Stimulated activated CD4-positive, alpha-beta T cell treated with anti-CD3 and anti-CD28 coated beads, TNF-alpha, amount 100 ng/mL, for 24 hours (primary cell): ENCODE measurements at regions not wholly inside any gene's neighbourhood (a gene's known extent, or its start where the extent isn't known, plus 50 kb on each side); places are given as distances from the start of the nearest gene placed in this dataset.
"Not testable (repeated sequence)": the region's sequence is repeated elsewhere in the genome, so short reads cannot be mapped to it uniquely, and the experiment has no call there.

Experiments
- DNase-seq, 3 experiments: peaks; one replicate each; pipeline ENCODE4 v3.0.0-alpha.2; 2020; ENCODE audit warnings: low read depth in 3 of 3

- no peak for DNase-seq
Measured at GRCh38 chr5:153358315-153358976, 132.0 kb upstream of the GRIA1 start.

- no peak for DNase-seq
Measured at GRCh38 chr5:153360860-153361259, 129.6 kb upstream of the GRIA1 start.

- no peak for DNase-seq
Measured at GRCh38 chr5:153361735-153362409, 128.6 kb upstream of the GRIA1 start.

- DNase-seq, result no peak
Measured at GRCh38 chr5:153365547-153365946, 124.9 kb upstream of the GRIA1 start.

GRCh38 chr5:153367466-153367865 is 123.0 kb upstream of the GRIA1 start:
- no peak for DNase-seq

GRCh38 chr5:153372425-153373129 is 117.9 kb upstream of the GRIA1 start:
- no peak for DNase-seq

- no peak for DNase-seq
Measured at GRCh38 chr5:153373130-153373498, 117.4 kb upstream of the GRIA1 start.

GRCh38 chr5:153381630-153382029 is 108.8 kb upstream of the GRIA1 start:
- DNase-seq, result not testable (repeated sequence)

- DNase-seq, result no peak
Measured at GRCh38 chr5:153390569-153390968, 99.9 kb upstream of the GRIA1 start.

GRCh38 chr5:153399595-153399994 is 90.9 kb upstream of the GRIA1 start:
- no peak for DNase-seq

- no peak for DNase-seq
Measured at GRCh38 chr5:153400931-153401330, 89.5 kb upstream of the GRIA1 start.

- no peak for DNase-seq
Measured at GRCh38 chr5:153402550-153402949, 87.9 kb upstream of the GRIA1 start.

- no peak for DNase-seq
Measured at GRCh38 chr5:153403470-153403869, 87.0 kb upstream of the GRIA1 start.

GRCh38 chr5:153404747-153405146 is 85.7 kb upstream of the GRIA1 start:
- no peak for DNase-seq

- no peak for DNase-seq
Measured at GRCh38 chr5:153421676-153422075, 68.8 kb upstream of the GRIA1 start.

GRCh38 chr5:153425914-153426313 is 64.6 kb upstream of the GRIA1 start:
- DNase-seq, result no peak

- no peak for DNase-seq
Measured at GRCh38 chr5:153429761-153430380, 60.6 kb upstream of the GRIA1 start.

- DNase-seq, result no peak
Measured at GRCh38 chr5:153432583-153432982, 57.9 kb upstream of the GRIA1 start.

GRCh38 chr5:153437251-153437650 is 53.2 kb upstream of the GRIA1 start:
- no peak for DNase-seq

- no peak for DNase-seq
Measured at GRCh38 chr5:153439130-153439529, 51.3 kb upstream of the GRIA1 start.
